ENCODE measurements at regions not wholly inside any gene's neighbourhood (a gene's known extent, or its start where the extent isn't known, plus 50 kb on each side); places are given as distances from the start of the nearest gene placed in this dataset.

- H3K4me1 Mint-ChIP-seq (ENCODE audit: low read depth) = no peaks in the 10 kb centered on the region
- H3K4me3 Mint-ChIP-seq = no peak overlapping the region
- no peak overlapping the region for H3K27ac Mint-ChIP-seq
Observed at GRCh38 chr6:113315165-113315564, 542.0 kb upstream of the MARCKS start.

GRCh38 chr6:113315879-113316278, 541.3 kb upstream of the MARCKS start:
- no peaks in the 10 kb centered on the region for H3K27me3 Mint-ChIP-seq
- no peak overlapping the region for H3K4me3 Mint-ChIP-seq
- no peaks in the 10 kb centered on the region for H3K4me1 Mint-ChIP-seq (ENCODE audit: low read depth)
- H3K9me3 Mint-ChIP-seq = no peaks in the 10 kb centered on the region
- no peaks in the 10 kb centered on the region for H3K36me3 Mint-ChIP-seq (ENCODE audit: low read depth)
- H3K27ac Mint-ChIP-seq = no peak overlapping the region

More at GRCh38 chr6:113315165-113315564, 542.0 kb upstream of the MARCKS start:
- no peaks in the 10 kb centered on the region for H3K27me3 Mint-ChIP-seq
- H3K36me3 Mint-ChIP-seq (ENCODE audit: low read depth) = no peaks in the 10 kb centered on the region
- H3K9me3 Mint-ChIP-seq = no peaks in the 10 kb centered on the region

GRCh38 chr6:113317442-113317841, 539.7 kb upstream of the MARCKS start:
- H3K4me3 Mint-ChIP-seq = no peak overlapping the region
- no peaks in the 10 kb centered on the region for H3K4me1 Mint-ChIP-seq (ENCODE audit: low read depth)
- H3K36me3 Mint-ChIP-seq (ENCODE audit: low read depth) = no peaks in the 10 kb centered on the region
- no peak overlapping the region for H3K27ac Mint-ChIP-seq
- H3K27me3 Mint-ChIP-seq = no peaks in the 10 kb centered on the region
- H3K9me3 Mint-ChIP-seq = no peaks in the 10 kb centered on the region

GRCh38 chr6:113317891-113318574, 539.1 kb upstream of the MARCKS start:
- H3K27me3 Mint-ChIP-seq = no peaks in the 10 kb centered on the region
- H3K36me3 Mint-ChIP-seq (ENCODE audit: low read depth) = no peaks in the 10 kb centered on the region
- H3K9me3 Mint-ChIP-seq = no peaks in the 10 kb centered on the region
- H3K27ac Mint-ChIP-seq = no peak overlapping the region
- no peak overlapping the region for H3K4me3 Mint-ChIP-seq
- no peaks in the 10 kb centered on the region for H3K4me1 Mint-ChIP-seq (ENCODE audit: low read depth)

- no peak overlapping the region for H3K27ac Mint-ChIP-seq
- H3K4me3 Mint-ChIP-seq = no peak overlapping the region
- no peaks in the 10 kb centered on the region for H3K27me3 Mint-ChIP-seq
- H3K9me3 Mint-ChIP-seq = no peaks in the 10 kb centered on the region
- H3K36me3 Mint-ChIP-seq (ENCODE audit: low read depth) = no peaks in the 10 kb centered on the region
- no peaks in the 10 kb centered on the region for H3K4me1 Mint-ChIP-seq (ENCODE audit: low read depth)
Observed at GRCh38 chr6:113318575-113318917, 538.6 kb upstream of the MARCKS start.

GRCh38 chr6:113320653-113321052, 536.5 kb upstream of the MARCKS start:
- Mint-ChIP-seq H3K27ac (no peak overlapping the region), H3K9me3 (peaks cover 8% of the 10 kb centered on the region)

GRCh38 chr6:113326781-113327180, 530.4 kb upstream of the MARCKS start:
- Mint-ChIP-seq H3K4me3 (no peak overlapping the region), H3K9me3 (peaks cover 8% of the 10 kb centered on the region), H3K27me3 (peaks cover 6% of the 10 kb centered on the region), H3K4me1 (ENCODE audit: low read depth) (no peaks in the 10 kb centered on the region), H3K36me3 (ENCODE audit: low read depth) (no peaks in the 10 kb centered on the region), H3K27ac (no peak overlapping the region)

More at GRCh38 chr6:113320653-113321052, 536.5 kb upstream of the MARCKS start:
- no peaks in the 10 kb centered on the region for H3K36me3 Mint-ChIP-seq (ENCODE audit: low read depth)
- H3K27me3 Mint-ChIP-seq = peaks cover 6% of the 10 kb centered on the region
- no peak overlapping the region for H3K4me3 Mint-ChIP-seq
- no peaks in the 10 kb centered on the region for H3K4me1 Mint-ChIP-seq (ENCODE audit: low read depth)

- Mint-ChIP-seq H3K4me3 (no peak overlapping the region), H3K27ac (no peak overlapping the region), H3K4me1 (ENCODE audit: low read depth) (no peaks in the 10 kb centered on the region), H3K27me3 (peaks cover 9% of the 10 kb centered on the region), H3K9me3 (peaks cover 8% of the 10 kb centered on the region), H3K36me3 (ENCODE audit: low read depth) (no peaks in the 10 kb centered on the region)
Observed at GRCh38 chr6:113328886-113329381, 528.2 kb upstream of the MARCKS start.

GRCh38 chr6:113329942-113330635, 527.1 kb upstream of the MARCKS start:
- Mint-ChIP-seq H3K4me3 (no peak overlapping the region), H3K36me3 (ENCODE audit: low read depth) (no peaks in the 10 kb centered on the region), H3K27me3 (peaks cover 4% of the 10 kb centered on the region), H3K4me1 (ENCODE audit: low read depth) (no peaks in the 10 kb centered on the region), H3K27ac (no peak overlapping the region), H3K9me3 (peaks cover 1% of the 10 kb centered on the region)

GRCh38 chr6:113330636-113330946, 526.6 kb upstream of the MARCKS start:
- Mint-ChIP-seq H3K36me3 (ENCODE audit: low read depth) (no peaks in the 10 kb centered on the region), H3K4me3 (no peak overlapping the region), H3K4me1 (ENCODE audit: low read depth) (no peaks in the 10 kb centered on the region), H3K9me3 (no peaks in the 10 kb centered on the region), H3K27ac (no peak overlapping the region), H3K27me3 (peaks cover 3% of the 10 kb centered on the region)

GRCh38 chr6:113331021-113331420, 526.1 kb upstream of the MARCKS start:
- H3K27me3 Mint-ChIP-seq = peaks cover 3% of the 10 kb centered on the region
- no peaks in the 10 kb centered on the region for H3K36me3 Mint-ChIP-seq (ENCODE audit: low read depth)
- no peaks in the 10 kb centered on the region for H3K9me3 Mint-ChIP-seq
- H3K4me1 Mint-ChIP-seq (ENCODE audit: low read depth) = no peaks in the 10 kb centered on the region
- no peak overlapping the region for H3K27ac Mint-ChIP-seq
- no peak overlapping the region for H3K4me3 Mint-ChIP-seq

GRCh38 chr6:113338644-113339043, 518.5 kb upstream of the MARCKS start:
- H3K9me3 Mint-ChIP-seq = no peaks in the 10 kb centered on the region
- H3K27me3 Mint-ChIP-seq = no peaks in the 10 kb centered on the region

GRCh38 chr6:113339209-113339608, 517.9 kb upstream of the MARCKS start:
- Mint-ChIP-seq H3K4me3 (no peak overlapping the region), H3K9me3 (no peaks in the 10 kb centered on the region), H3K4me1 (ENCODE audit: low read depth) (no peaks in the 10 kb centered on the region), H3K36me3 (ENCODE audit: low read depth) (no peaks in the 10 kb centered on the region), H3K27me3 (no peaks in the 10 kb centered on the region), H3K27ac (no peak overlapping the region)

More at GRCh38 chr6:113338644-113339043, 518.5 kb upstream of the MARCKS start:
- Mint-ChIP-seq H3K4me3 (no peak overlapping the region), H3K36me3 (ENCODE audit: low read depth) (no peaks in the 10 kb centered on the region), H3K4me1 (ENCODE audit: low read depth) (no peaks in the 10 kb centered on the region), H3K27ac (no peak overlapping the region)

- H3K36me3 Mint-ChIP-seq (ENCODE audit: low read depth) = no peaks in the 10 kb centered on the region
- no peaks in the 10 kb centered on the region for H3K9me3 Mint-ChIP-seq
- no peaks in the 10 kb centered on the region for H3K27me3 Mint-ChIP-seq
- H3K27ac Mint-ChIP-seq = no peak overlapping the region
- H3K4me3 Mint-ChIP-seq = no peak overlapping the region
- H3K4me1 Mint-ChIP-seq (ENCODE audit: low read depth) = no peaks in the 10 kb centered on the region
Observed at GRCh38 chr6:113340371-113340770, 516.8 kb upstream of the MARCKS start.

- no peak overlapping the region for H3K4me3 Mint-ChIP-seq
- H3K4me1 Mint-ChIP-seq (ENCODE audit: low read depth) = no peaks in the 10 kb centered on the region
- no peak overlapping the region for H3K27ac Mint-ChIP-seq
- no peaks in the 10 kb centered on the region for H3K27me3 Mint-ChIP-seq
- no peaks in the 10 kb centered on the region for H3K36me3 Mint-ChIP-seq (ENCODE audit: low read depth)
- H3K9me3 Mint-ChIP-seq = no peaks in the 10 kb centered on the region
Observed at GRCh38 chr6:113343940-113344339, 513.2 kb upstream of the MARCKS start.

GRCh38 chr6:113344969-113345368, 512.2 kb upstream of the MARCKS start:
- Mint-ChIP-seq H3K9me3 (no peaks in the 10 kb centered on the region), H3K4me3 (no peak overlapping the region), H3K36me3 (ENCODE audit: low read depth) (no peaks in the 10 kb centered on the region), H3K4me1 (ENCODE audit: low read depth) (no peaks in the 10 kb centered on the region), H3K27ac (no peak overlapping the region), H3K27me3 (peaks cover 4% of the 10 kb centered on the region)
